T47D (cell line): ENCODE measurements at regions not wholly inside any gene's neighbourhood (a gene's known extent, or its start where the extent isn't known, plus 50 kb on each side); places are given as distances from the start of the nearest gene placed in this dataset.

Experiments used
- DNase-seq, 2 experiments: peaks; one replicate each; pipeline versions ENCODE4 v3.0.0 to v3.0.0-alpha.2; 2011 to 2012; ENCODE audit warnings: low read depth in 1 of 2, low spot score in 1 of 2
- JUND ChIP-seq: IDR thresholded peaks from 2 replicates; pipeline ENCODE4 v1.6.1; 2012; ENCODE audit warnings: low read depth
- in situ Hi-C: cut with HindIII; loops from 2 replicates; pipeline ENCODE4 v1.10.0; 2016; ENCODE audit warnings: low sequenced_read_pairs, low pct_unique_long_range_greater_than_20kb

DNA sequence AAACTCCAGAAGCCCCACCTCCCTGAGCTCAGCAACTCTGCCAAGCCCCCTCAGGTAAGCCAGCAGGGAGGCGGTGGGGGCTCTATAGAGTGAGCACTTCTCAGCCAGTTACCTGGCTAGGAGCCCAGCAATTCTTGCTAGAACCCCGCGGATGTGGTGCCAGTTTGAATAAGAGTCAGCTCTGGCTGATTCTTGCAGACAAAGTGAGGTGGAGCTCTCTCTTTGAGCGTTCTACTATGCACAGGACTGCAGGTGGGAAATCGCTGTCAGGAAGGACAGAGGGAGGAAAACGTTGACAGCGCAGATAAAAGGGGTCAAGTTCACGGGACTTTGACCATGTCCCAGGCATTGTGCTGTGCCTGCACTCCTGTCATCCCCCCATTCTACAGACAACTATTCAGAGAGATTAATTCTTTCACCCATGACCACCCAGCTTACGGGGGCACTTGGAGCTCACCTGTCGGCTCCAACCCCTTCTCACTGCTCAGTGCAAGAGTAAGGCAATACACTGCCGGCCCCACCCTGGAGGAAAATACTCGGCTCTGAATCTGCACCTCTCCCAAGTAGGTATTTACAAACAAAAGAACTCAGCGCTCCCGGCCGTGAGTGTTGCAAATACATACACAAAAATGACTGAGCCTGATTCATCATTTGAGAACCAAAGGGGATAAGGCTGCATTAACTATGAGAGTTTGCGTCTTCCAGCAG, 92.9 kb downstream of the ANKRD60 start:
- TF ChIP-seq JUND = no peak
- DNase-seq = no peak
- in situ Hi-C loops = no loop called here

DNA sequence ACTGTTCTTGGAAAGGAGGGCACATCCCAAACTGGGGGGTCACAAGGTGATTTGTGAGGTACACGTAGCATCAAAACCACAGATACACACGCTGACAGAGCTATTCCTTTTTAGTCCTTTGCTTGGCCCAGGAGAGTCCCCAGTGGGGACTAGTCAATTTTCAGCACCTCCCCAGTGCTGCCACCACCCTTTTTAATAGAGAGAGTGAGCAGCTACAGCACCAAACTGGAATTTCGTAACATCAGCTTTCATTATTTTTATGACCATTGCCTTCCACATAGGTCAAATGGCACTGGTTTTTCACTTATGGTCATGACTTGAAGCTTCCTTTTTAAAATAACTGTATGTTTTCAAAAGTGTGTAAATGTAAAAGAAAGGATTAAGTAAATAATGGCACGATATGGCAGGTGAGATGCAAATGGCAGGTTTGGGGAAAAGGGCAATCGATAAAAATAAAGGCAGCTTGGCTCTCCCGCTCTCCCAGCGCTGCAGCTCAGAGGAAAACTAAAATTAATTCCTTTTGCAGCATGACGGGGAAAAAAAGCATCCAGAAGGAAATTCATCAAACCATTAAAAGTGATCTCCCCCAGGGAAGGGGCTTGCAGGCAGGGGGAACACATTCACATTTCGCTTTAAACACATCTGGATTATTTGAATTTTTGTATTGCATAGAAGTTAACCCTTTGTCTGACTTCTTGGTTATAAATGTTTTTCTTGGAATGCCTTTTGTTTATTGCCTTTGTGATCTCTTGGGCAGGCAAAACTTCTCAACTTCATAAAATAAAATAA, 95.2 kb downstream of the ANKRD60 start:
- in situ Hi-C loops = no loop called here
- no peak for DNase-seq
- TF ChIP-seq JUND = no peak

DNA sequence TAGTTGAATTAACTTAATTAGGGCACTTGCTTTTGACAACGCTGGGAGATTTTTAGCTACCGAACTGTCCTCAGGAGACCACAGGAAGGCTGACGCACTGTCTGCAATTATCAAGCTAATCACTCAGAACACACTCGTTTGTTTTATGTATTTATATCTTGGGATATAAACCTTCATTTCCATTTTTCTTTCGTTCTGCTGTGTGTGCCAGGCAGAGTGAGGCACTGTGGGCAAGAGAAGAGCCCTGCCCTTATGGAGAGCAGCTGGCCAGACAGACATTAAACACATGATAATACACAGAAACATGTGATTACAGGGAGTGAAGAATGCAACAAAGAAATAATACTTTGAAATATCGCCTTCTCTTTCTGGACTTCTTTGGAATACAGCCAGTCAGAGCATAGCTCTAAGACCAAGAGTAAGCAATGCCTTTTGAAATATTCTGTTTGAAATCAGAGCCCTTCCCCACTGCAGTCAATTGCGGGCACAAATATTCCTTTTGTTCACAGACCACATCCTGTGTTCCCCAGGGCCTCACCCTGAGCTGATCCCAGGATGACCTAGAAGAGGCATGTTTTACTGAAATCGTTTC, 96.8 kb downstream of the ANKRD60 start:
- in situ Hi-C loops = no loop called here
- no peak for TF ChIP-seq JUND
- no peak for DNase-seq

DNA sequence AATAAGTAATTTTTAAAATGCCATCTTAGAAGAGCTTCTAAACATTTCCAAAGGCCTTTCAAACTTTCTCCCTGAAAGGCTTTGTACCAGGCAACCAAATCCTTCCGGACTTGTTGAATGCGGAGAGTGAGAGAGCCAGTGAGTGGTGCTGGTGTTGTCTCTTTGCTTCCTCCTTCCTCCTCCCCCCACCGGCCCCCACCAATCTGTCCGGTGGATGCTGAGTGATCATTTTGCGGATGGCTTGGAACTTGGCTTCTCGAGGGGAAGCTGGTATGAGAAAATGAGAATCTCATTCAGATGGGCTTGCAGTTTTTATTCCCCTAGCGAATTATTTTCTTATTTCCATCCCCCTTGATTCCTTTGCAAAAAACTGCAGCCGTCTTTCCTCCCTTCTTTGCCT, 97.3 kb downstream of the ANKRD60 start:
- in situ Hi-C loops = no loop called here
- no peak for DNase-seq
- TF ChIP-seq JUND = no peak

DNA sequence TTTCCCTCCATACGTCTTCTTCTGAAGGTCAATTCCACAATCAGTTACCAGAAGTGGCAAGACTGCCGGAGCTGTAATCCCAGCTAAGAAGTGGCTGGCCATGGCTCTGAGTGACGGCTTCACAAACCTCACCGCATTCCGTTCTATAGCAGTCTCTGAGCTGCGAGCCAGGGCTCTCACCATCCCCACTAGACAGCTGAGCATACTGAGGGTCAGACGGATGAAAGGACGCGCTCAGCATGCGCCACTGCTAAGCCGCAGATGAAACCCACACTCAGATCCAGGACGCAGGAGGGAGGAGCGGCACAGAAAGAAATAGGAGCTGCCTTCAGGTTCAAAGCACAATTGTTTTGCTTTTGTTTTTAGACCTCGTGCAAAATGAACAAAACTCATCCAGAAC, 97.9 kb downstream of the ANKRD60 start:
- in situ Hi-C loops = no loop called here
- no peak for DNase-seq
- no peak for TF ChIP-seq JUND

DNA sequence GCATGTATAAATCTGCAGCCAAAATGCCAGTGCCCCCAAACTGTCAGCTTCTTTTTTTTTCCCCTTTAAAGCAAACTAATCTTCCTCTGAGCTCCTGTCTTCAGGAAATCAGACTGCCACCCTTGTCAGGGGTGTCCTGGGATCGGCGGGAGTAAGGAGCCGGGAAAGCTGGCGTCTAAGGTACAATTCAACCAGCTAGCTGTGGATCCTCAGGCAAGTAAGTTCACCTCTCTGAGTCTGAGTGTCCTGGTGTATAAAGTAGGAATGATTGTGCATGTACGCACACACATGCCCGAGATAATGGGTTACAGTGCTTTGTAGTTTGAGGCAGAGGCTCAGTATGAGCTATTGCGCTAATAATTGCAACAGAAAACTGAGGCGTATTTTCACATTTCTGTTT, 98.3 kb downstream of the ANKRD60 start:
- DNase-seq = no peak

DNA sequence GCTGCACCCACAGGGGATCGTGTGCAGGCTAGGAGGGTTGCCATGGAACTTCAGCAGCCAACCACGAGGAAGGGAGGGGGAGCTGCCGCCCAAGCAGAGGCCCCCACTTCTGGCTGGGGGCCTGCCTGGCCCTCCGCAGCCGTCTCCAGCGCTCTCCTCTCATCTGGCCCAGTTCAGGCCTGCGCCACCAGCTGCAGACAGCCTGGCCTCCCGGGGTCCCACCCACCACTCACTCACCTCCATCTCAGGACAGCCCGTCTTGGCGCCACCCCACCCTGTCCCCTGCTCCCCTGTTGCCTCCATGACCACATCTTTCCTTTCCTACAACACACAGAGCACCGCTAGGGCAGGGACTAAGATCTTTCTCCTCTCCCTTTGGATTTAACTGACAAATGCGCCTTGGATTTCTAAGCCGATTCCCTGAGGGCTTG, 98.7 kb downstream of the ANKRD60 start:
- no peak for DNase-seq
- no peak for TF ChIP-seq JUND
- in situ Hi-C loops = no loop called here

More for the DNA sequence above, 98.3 kb downstream of the ANKRD60 start:
- in situ Hi-C loops = no loop called here
- no peak for TF ChIP-seq JUND

DNA sequence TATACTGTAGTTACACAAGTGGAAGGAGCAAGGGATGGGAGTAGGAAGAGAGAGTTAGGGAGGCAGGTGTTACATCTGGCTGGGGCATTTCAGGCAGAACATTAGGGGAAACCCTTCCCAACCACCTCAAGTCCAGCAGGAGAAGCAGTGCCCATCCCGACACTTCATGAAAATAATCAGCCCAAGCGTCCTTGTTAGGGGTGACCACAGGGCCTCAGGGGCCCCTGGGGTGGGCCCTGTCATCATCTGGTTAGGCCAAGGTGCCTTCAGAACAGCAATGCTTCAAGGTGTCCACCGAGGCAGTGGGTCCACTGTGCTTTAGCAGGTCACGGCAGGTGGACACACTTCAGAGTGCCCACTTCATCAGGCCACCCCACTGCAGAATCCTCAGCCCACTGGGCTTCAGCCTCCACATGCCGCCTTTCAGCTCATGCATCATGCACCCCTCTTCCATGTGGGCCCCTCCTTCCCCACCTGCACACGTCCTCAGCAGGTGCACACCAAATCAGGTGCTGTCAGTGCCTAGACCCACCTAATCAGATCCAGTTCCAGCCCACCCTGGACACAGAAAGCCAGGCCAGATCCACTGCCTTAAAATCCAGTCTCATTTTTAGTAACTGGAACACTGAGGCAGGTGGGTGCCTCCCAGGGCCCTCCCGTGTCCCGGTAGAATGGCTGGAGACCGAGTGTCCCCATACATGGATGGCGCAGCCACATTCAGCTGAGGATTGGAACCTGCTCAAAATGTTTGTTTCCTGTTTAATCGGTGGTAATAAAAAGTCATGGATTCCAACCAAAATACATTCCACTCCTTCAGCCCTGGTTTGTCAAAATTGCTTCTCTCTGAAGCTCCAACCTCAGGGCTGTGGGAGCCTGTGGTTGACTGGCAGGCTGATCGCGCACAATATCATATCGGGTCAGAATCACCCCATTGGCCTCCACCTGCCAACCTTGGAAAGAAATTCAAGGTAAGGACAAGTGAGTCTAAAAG, 99.5 kb downstream of the ANKRD60 start:
- in situ Hi-C loops = no loop called here
- no peak for TF ChIP-seq JUND
- no peak for DNase-seq

DNA sequence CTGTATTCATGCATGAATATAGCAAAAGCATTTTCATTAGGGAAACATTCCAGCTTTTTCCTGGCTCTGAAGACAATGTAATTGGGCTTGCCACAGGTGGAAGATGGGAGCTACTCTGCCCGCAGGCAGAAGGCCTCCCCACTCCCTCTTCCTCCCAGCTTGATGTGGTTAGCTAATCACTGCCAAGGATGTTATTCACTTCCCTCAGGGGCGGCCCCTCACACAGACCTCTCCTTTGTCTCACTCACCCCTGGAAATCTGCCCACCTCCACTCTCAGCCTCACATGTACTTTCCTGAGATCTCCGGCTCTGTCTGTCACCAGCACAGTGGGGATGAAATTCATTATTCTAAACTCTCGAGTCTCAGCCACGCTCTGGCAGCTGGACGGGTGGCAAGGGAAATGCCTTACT, 100.7 kb downstream of the ANKRD60 start:
- no peak for TF ChIP-seq JUND
- in situ Hi-C loops = no loop called here
- DNase-seq = no peak

DNA sequence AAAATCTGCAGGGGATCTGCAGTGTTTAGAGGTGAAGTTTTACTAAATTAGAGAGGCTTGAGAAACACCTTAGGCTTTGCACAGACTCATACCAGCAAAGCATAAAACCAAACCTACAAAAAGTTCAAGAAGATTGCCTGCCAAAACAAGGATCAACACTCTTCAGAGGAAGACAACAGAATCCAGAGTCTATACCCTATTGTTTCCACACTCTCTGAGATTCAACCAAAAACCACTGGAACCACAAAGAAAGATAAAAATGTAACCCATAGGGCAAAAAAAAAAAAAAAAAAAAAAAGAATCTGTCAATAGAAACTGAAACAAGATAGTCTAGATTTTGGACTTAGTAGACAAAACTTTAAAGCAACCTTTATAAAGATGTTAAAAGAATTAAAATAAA, 102.7 kb downstream of the ANKRD60 start:
- DNase-seq = no peak
- in situ Hi-C loops = no loop called here
- TF ChIP-seq JUND = no peak

DNA sequence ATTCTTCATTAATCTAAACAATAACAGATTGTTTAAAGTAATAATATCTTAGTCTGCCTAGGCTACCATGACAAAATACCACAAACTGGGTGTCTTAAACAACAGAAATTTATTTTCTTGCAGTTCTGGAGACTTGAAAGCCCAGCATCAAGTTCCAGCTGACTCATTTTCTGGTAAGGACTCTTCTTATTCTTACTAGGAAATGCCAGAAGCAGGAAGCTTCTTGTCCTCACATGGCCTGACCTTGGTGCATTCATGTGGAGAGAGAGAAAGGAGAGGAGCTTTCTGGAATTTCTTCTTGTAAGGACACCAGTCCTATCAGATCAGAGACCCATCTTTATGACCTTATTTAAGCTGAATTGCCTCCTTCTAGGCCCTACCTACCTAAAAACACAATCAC, 110.5 kb downstream of the ANKRD60 start:
- DNase-seq = no peak
- no peak for TF ChIP-seq JUND
- in situ Hi-C loops = no loop called here

DNA sequence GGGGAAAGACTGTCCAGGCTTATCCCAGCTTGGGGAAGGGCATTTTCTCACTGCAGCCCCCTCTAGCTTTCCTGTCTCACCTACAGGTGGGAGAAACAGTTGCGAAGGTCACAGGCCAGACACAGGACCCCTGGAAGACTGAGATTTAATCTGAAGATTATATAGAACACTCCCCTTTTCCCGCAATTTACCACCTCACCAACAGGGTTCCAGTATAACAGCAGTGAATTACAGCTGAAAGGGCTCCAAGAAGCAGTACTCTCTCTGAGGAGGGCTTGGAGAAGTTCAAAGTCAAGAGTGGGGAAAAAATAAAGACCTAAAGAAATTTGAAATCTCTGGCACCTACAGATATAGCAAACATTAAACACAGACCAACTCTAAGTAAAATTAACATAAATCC, 111.9 kb downstream of the ANKRD60 start:
- no peak for DNase-seq
- in situ Hi-C loops = no loop called here
- TF ChIP-seq JUND = no peak
